IMR-90 (cell line): ENCODE measurements at regions not wholly inside any gene's neighbourhood (a gene's known extent, or its start where the extent isn't known, plus 50 kb on each side); places are given as distances from the start of the nearest gene placed in this dataset.

ENCODE experiments used
- ATAC-seq: fragments of 200-7000 bp; cut with Tn5 transposase; 2 replicates; pipeline ENCODE4 v1.9.1; 2020; ENCODE audit warnings: low read depth, mild to moderate bottlenecking, moderate library complexity
- BruUV-seq: library from RNA; stranded (reverse); fragments of 400-500 nt; replicated peaks from 2 replicates; lab custom pipeline; 2021; lab: Mats Ljungman, UMichigan
- CTCF ChIA-PET: fragments of 300-600 bp; formaldehyde crosslinking; extraction: SDS; loops from one replicate; lab custom pipeline; 2021; ENCODE audit warnings: antibody characterized with exemption; lab: Yijun Ruan, JAX
- POLR2A ChIA-PET: fragments of 300-600 bp; sonication (Branson Sonifier 250); formaldehyde crosslinking; loops from one replicate; lab custom pipeline; 2022; ENCODE audit warnings: antibody characterized with exemption; ENCODE audit not compliant: unreplicated experiment; lab: Charles Lee
- DNase-seq: peaks from one replicate; pipeline ENCODE4 v3.0.0; 2013
- H2AFZ ChIP-seq: replicated peaks from 2 replicates; pipeline ENCODE3; 2013; ENCODE audit warnings: low read length, mild to moderate bottlenecking; ENCODE audit not compliant: poor library complexity
- H2AK5ac ChIP-seq: 2 replicates; pipeline ENCODE4 v1.6.1; 2013; ENCODE audit warnings: low read depth, low read length, inconsistent platforms
- H2AK9ac ChIP-seq: replicated peaks from 2 replicates; pipeline ENCODE3; 2013; ENCODE audit warnings: mild to moderate bottlenecking, low read depth, low read length, moderate library complexity; ENCODE audit not compliant: poor library complexity
- H2BK120ac ChIP-seq: 2 replicates; pipeline ENCODE4 v1.6.1; 2013; ENCODE audit warnings: low read depth, low read length, inconsistent platforms
- H2BK15ac ChIP-seq: 3 replicates; pipeline ENCODE4 v1.6.1; 2013; ENCODE audit warnings: low read depth, low read length, inconsistent platforms
- H2BK20ac ChIP-seq: 2 replicates; pipeline ENCODE4 v1.6.1; 2013; ENCODE audit warnings: low read depth, mild to moderate bottlenecking, inconsistent platforms, low read length, moderate library complexity
- H2BK5ac ChIP-seq: 2 replicates; pipeline ENCODE4 v1.6.1; 2013; ENCODE audit warnings: mild to moderate bottlenecking, low read depth, low read length, inconsistent platforms; ENCODE audit not compliant: poor library complexity, severe bottlenecking
- H3K14ac ChIP-seq: replicated peaks from 2 replicates; pipeline ENCODE4 v1.6.1; 2013; ENCODE audit warnings: low read depth, low read length, inconsistent platforms
- H3K18ac ChIP-seq: 2 replicates; pipeline ENCODE4 v1.6.1; 2013; ENCODE audit warnings: low read depth, low read length, control low read depth
- H3K23ac ChIP-seq: 2 replicates; pipeline ENCODE4 v1.6.1; 2013; ENCODE audit warnings: low read depth, low read length, inconsistent platforms
- H3K27ac ChIP-seq: 2 replicates; pipeline ENCODE4 v1.5.1; 2013; ENCODE audit warnings: mild to moderate bottlenecking, control low read depth, low read length; ENCODE audit not compliant: insufficient read depth
- H3K27me3 ChIP-seq: 2 replicates; pipeline ENCODE4 v1.6.1; 2013; ENCODE audit warnings: low read length; ENCODE audit not compliant: control insufficient read depth, insufficient read depth
- H3K36me3 ChIP-seq: 2 replicates; pipeline ENCODE4 v1.6.1; 2013; ENCODE audit warnings: low read length, mixed read lengths; ENCODE audit not compliant: control insufficient read depth, insufficient read depth
- H3K4ac ChIP-seq: 2 replicates; pipeline ENCODE4 v1.6.1; 2013; ENCODE audit warnings: low read depth, low read length, inconsistent platforms
- H3K4me1 ChIP-seq: 2 replicates; pipeline ENCODE4 v1.6.1; 2013; ENCODE audit warnings: low read length, mixed read lengths; ENCODE audit not compliant: control insufficient read depth, insufficient read depth
- H3K4me2 ChIP-seq: 2 replicates; pipeline ENCODE4 v1.6.1; 2013; ENCODE audit warnings: low read depth, mild to moderate bottlenecking, control low read depth, low read length, moderate library complexity
- H3K4me3 ChIP-seq: 2 replicates; pipeline ENCODE4 v1.5.1; 2013; ENCODE audit warnings: low read depth, mild to moderate bottlenecking, control low read depth, low read length, moderate library complexity; ENCODE audit not compliant: insufficient read depth
- H3K56ac ChIP-seq: 2 replicates; pipeline ENCODE4 v1.6.1; 2013; ENCODE audit warnings: low read length, inconsistent platforms; ENCODE audit not compliant: insufficient read depth; ENCODE audit errors: extremely low read depth
- H3K79me1 ChIP-seq, 2 experiments: 2 replicates each; pipeline ENCODE4 v1.6.1; 2013; ENCODE audit warnings: low read length in 2 of 2, inconsistent platforms in 1 of 2, low read depth in 1 of 2
- H3K9ac ChIP-seq: 2 replicates; pipeline ENCODE4 v1.6.1; 2013; ENCODE audit warnings: low read depth, low read length, control low read depth
- H3K9me1 ChIP-seq: 2 replicates; pipeline ENCODE4 v1.6.1; 2013; ENCODE audit warnings: low read length, inconsistent platforms; ENCODE audit not compliant: insufficient read depth
- H3K9me3 ChIP-seq: 2 replicates; pipeline ENCODE4 v1.6.1; 2013; ENCODE audit warnings: low read length; ENCODE audit not compliant: control insufficient read depth, insufficient read depth
- H4K20me1 ChIP-seq: 2 replicates; pipeline ENCODE4 v1.6.1; 2013; ENCODE audit warnings: low read length, inconsistent platforms; ENCODE audit not compliant: insufficient read depth
- H4K5ac ChIP-seq: 2 replicates; pipeline ENCODE4 v1.6.1; 2013; ENCODE audit warnings: mild to moderate bottlenecking, low read depth, low read length, control low read depth
- H4K8ac ChIP-seq, 2 experiments: 2 replicates each; pipeline ENCODE4 v1.6.1; 2013; ENCODE audit warnings: low read depth in 2 of 2, low read length in 2 of 2, control low read depth in 1 of 2, inconsistent platforms in 1 of 2
- H4K91ac ChIP-seq: 2 replicates; pipeline ENCODE4 v1.6.1; 2013; ENCODE audit warnings: low read depth, low read length, inconsistent platforms; ENCODE audit not compliant: insufficient read depth
- BHLHE40 ChIP-seq: fragments of 150-350 bp; IDR thresholded peaks from 2 replicates; pipeline ENCODE4 v1.6.1; 2016; ENCODE audit warnings: mild to moderate bottlenecking, low read depth, low read length
- CEBPB ChIP-seq: IDR thresholded peaks from 2 replicates; pipeline ENCODE4 v1.6.1; 2012; ENCODE audit warnings: low read depth, low read length, improper control_type of control experiment
- CHD1 ChIP-seq: IDR thresholded peaks from 2 replicates; pipeline ENCODE4 v1.6.1; 2012; ENCODE audit warnings: low read depth, low read length, improper control_type of control experiment
- FOS ChIP-seq: fragments of 150-350 bp; IDR thresholded peaks from 2 replicates; pipeline ENCODE4 v1.6.1; 2016; ENCODE audit warnings: low read depth, low read length
- MAFK ChIP-seq: IDR thresholded peaks from 2 replicates; pipeline ENCODE4 v1.6.1; 2012; ENCODE audit warnings: low read depth, low read length, improper control_type of control experiment
- MAZ ChIP-seq: IDR thresholded peaks from 2 replicates; pipeline ENCODE4 v1.6.1; 2012; ENCODE audit warnings: low read depth, mild to moderate bottlenecking, low read length, improper control_type of control experiment, moderate library complexity, borderline replicate concordance
- MXI1 ChIP-seq: IDR thresholded peaks from 2 replicates; pipeline ENCODE4 v1.6.1; 2012; ENCODE audit warnings: low read depth, mild to moderate bottlenecking, low read length, moderate library complexity, borderline replicate concordance
- NFE2L2 ChIP-seq: fragments of 150-350 bp; IDR thresholded peaks from 2 replicates; pipeline ENCODE4 v1.6.1; 2016; ENCODE audit warnings: low read depth, mild to moderate bottlenecking, low read length
- POLR2A ChIP-seq: IDR thresholded peaks from 2 replicates; pipeline ENCODE4 v1.6.1; 2012; ENCODE audit warnings: mild to moderate bottlenecking, low read depth, low read length
- RAD21 ChIP-seq: IDR thresholded peaks from 2 replicates; pipeline ENCODE4 v1.6.1; 2012; ENCODE audit warnings: low read length, improper control_type of control experiment
- RCOR1 ChIP-seq: IDR thresholded peaks from 2 replicates; pipeline ENCODE4 v1.6.1; 2012; ENCODE audit warnings: mild to moderate bottlenecking, low read length, improper control_type of control experiment; ENCODE audit not compliant: insufficient replicate concordance
- RFX5 ChIP-seq: IDR thresholded peaks from 2 replicates; pipeline ENCODE4 v1.8.0; 2012; ENCODE audit warnings: low read depth, mild to moderate bottlenecking, low read length, moderate library complexity
- SMC3 ChIP-seq: fragments of 150-350 bp; IDR thresholded peaks from 2 replicates; pipeline ENCODE4 v1.6.1; 2016; ENCODE audit warnings: low read depth, mild to moderate bottlenecking, antibody characterized with exemption, low read length, moderate library complexity
- WGBS, 2 experiments: methylation state at CpG; one replicate each; pipeline versions ENCODE4 v1.1.5 to v1.1.7; 2013; ENCODE audit warnings: missing lambda C conversion rate in 2 of 2; ENCODE audit not compliant: insufficient read length in 1 of 2; ENCODE audit errors: extremely low coverage in 2 of 2; 5-methylcytosine and 5-hydroxymethylcytosine counted together
- dilution Hi-C: fragments of 300-500 bp; cut with HindIII; formaldehyde crosslinking; loops from one replicate; pipeline ENCODE4 v1.14.3; 2018; ENCODE audit warnings: low sequenced_read_pairs; ENCODE audit not compliant: unreplicated experiment
- in situ Hi-C: fragments of 300-500 bp; cut with MboI; formaldehyde crosslinking; loops from 3 replicates; pipeline ENCODE4 v1.14.3; 2019; ENCODE audit warnings: low sequenced_read_pairs, inconsistent platforms, mixed read lengths
- intact Hi-C: fragments of 100-400 bp; cut with micrococcal nuclease; formaldehyde crosslinking; loops from 2 replicates; pipeline ENCODE4 v1.10.0; 2022
- TF ChIP-seq, protein P1 (sequence below): fragments of 150-350 bp; IDR thresholded peaks from 2 replicates; pipeline ENCODE4 v1.6.1; 2017; ENCODE audit warnings: mild to moderate bottlenecking, antibody characterized with exemption, low read length, low read depth
- TF ChIP-seq, protein P2 (sequence below): fragments of 150-350 bp; IDR thresholded peaks from 2 replicates; pipeline ENCODE4 v1.6.1; 2016; ENCODE audit warnings: low read depth, mild to moderate bottlenecking, low read length, moderate library complexity, borderline replicate concordance

DNA sequence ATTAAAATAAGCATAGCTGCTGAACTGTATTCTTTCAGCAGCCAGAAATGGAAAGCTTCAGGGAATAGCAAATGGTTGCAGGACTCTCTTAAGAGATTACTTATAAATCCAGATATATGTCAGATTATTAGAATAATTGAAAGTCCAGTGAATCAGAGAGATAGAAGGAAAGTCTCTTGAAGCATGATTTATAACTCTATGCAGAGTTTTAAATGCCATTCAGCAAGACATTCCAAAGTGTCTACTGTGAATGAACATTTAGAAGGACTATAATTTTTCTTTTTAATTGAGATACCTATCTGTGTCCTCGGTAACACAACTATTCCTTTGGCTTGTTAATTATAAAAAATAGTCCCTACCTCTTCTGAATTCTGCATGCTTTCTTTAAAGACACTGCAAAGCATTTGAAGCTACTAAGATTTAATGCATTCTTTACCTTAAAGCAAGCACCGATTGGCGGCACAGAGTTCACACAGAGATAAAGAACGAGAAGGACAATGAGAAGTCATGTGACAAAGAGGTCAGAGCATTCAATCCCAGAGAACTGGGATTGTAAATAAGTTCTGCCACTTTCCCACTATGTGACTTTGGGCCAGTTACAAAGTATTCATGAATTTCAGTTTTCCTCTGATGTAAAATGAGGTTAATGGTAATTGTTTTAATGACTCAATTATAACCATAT lies 371.0 kb upstream of the ATP2B1 start:
- Histone ChIP-seq H3K4me1 (peaks cover 5% of the 10 kb centered on the region), H2AK5ac (no peak overlapping the region), H4K8ac (no peak overlapping the region), H3K79me1 (no peaks in the 10 kb centered on the region; a peak in 1 of 4 replicates), H2BK120ac (peak overlapping the region; percentile 82), H3K27me3 (no peaks in the 10 kb centered on the region), H3K9me1 (no peaks in the 10 kb centered on the region; the same call in 1 of the 2 replicates), H2BK5ac (peak overlapping the region; percentile 28), H3K4me2 (peak overlapping the region; percentile 68; the same call in 1 of the 2 replicates), H3K4me3 (no peak overlapping the region), H2BK20ac (peak overlapping the region; percentile 88), H4K5ac (no peak overlapping the region), H2AFZ (no peak overlapping the region), H3K9me3 (no peaks in the 10 kb centered on the region), H3K56ac (no peak overlapping the region), H4K20me1 (no peaks in the 10 kb centered on the region), H2BK15ac (peak overlapping the region; percentile 81; the same call in 2 of the 3 replicates), H3K18ac (peak overlapping the region; percentile 87; the same call in 1 of the 2 replicates), H3K36me3 (no peaks in the 10 kb centered on the region), H4K91ac (peak overlapping the region; percentile 44; the same call in 1 of the 2 replicates), H3K9ac (no peak overlapping the region), H3K23ac (peak overlapping the region; percentile 20; the same call in 1 of the 2 replicates), H3K14ac (peak overlapping the region; percentile 83), H3K27ac (no peak overlapping the region), H3K4ac (peak overlapping the region; percentile 24; the same call in 1 of the 2 replicates), H2AK9ac (no peak overlapping the region)
- ChIA-PET CTCF (no interaction called here), POLR2A (no interaction called here)
- DNase-seq (peak; percentile 15), ATAC-seq (peak; percentile 81)
- in situ Hi-C loops (no loop called here), intact Hi-C loops (no loop called here), dilution Hi-C loops (no loop called here)
- BruUV-seq, result no TSS peak
- TF ChIP-seq RCOR1, result no peak
- no peak for TF ChIP-seq SMC3
- no peak for TF ChIP-seq MXI1
- no peak for TF ChIP-seq RFX5
- TF ChIP-seq FOS, result no peak
- no peak for TF ChIP-seq CHD1
- no peak for TF ChIP-seq MAZ
- no peak for TF ChIP-seq MAFK
- no peak for TF ChIP-seq CEBPB
- TF ChIP-seq POLR2A, result no peak
- TF ChIP-seq BHLHE40, result no peak
- TF ChIP-seq, protein P1, sequence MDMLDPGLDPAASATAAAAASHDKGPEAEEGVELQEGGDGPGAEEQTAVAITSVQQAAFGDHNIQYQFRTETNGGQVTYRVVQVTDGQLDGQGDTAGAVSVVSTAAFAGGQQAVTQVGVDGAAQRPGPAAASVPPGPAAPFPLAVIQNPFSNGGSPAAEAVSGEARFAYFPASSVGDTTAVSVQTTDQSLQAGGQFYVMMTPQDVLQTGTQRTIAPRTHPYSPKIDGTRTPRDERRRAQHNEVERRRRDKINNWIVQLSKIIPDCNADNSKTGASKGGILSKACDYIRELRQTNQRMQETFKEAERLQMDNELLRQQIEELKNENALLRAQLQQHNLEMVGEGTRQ, result no peak
- TF ChIP-seq NFE2L2, result no peak
- TF ChIP-seq, protein P2, sequence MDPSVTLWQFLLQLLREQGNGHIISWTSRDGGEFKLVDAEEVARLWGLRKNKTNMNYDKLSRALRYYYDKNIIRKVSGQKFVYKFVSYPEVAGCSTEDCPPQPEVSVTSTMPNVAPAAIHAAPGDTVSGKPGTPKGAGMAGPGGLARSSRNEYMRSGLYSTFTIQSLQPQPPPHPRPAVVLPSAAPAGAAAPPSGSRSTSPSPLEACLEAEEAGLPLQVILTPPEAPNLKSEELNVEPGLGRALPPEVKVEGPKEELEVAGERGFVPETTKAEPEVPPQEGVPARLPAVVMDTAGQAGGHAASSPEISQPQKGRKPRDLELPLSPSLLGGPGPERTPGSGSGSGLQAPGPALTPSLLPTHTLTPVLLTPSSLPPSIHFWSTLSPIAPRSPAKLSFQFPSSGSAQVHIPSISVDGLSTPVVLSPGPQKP, result no peak
- TF ChIP-seq RAD21, result no peak
- no CpG with 5 or more reads among the region's 4 CpGs for WGBS, 2 experiments
